ENCODE measurements at regions not wholly inside any gene's neighbourhood (a gene's known extent, or its start where the extent isn't known, plus 50 kb on each side); places are given as distances from the start of the nearest gene placed in this dataset.
"Not testable (repeated sequence)": the region's sequence is repeated elsewhere in the genome, so short reads cannot be mapped to it uniquely, and the experiment has no call there.

GRCh38 chrX:113988315-113988935 lies 595.5 kb upstream of the HTR2C start:
- H3K4me1 ChIP-seq (ENCODE audit: insufficient read depth, low read length, poor library complexity, severe bottlenecking); H2AFZ ChIP-seq (ENCODE audit: low read length); H3K9me2 ChIP-seq (replicated peaks; ENCODE audit: low read depth, low read length); H4K20me1 ChIP-seq (ENCODE audit: insufficient read depth, low read length, poor library complexity, severe bottlenecking); H3K36me3 ChIP-seq (ENCODE audit: insufficient read depth, low read length); H3K27me3 ChIP-seq (ENCODE audit: insufficient read depth, low read length, poor library complexity, severe bottlenecking); H3F3A ChIP-seq (ENCODE audit: low read depth); H3K9me3 ChIP-seq (ENCODE audit: insufficient read depth, low read depth, low read length); H3K4me3 ChIP-seq (ENCODE audit: low read length, poor library complexity, severe bottlenecking); H3K79me2 ChIP-seq (ENCODE audit: insufficient read depth, low read length); H3K4me2 ChIP-seq (ENCODE audit: low read depth, low read length, poor library complexity, severe bottlenecking); H3K9ac ChIP-seq (ENCODE audit: low read depth, low read length, poor library complexity, severe bottlenecking): not testable (repeated sequence)

GRCh38 chrX:113986427-113986826 lies 597.5 kb upstream of the HTR2C start:
- no peaks in the 10 kb centered on the region for H3K9me2 ChIP-seq (replicated peaks; ENCODE audit: low read depth, low read length)
- no peaks in the 10 kb centered on the region for H3K79me2 ChIP-seq (ENCODE audit: insufficient read depth, low read length)
- no peak overlapping the region for H3K4me2 ChIP-seq (ENCODE audit: low read depth, low read length, poor library complexity, severe bottlenecking)
- no peak overlapping the region for H2AFZ ChIP-seq (ENCODE audit: low read length)
- TF ChIP-seq EZH2phosphoT487 (IDR thresholded peaks at IDR 0.05; ENCODE audit: borderline replicate concordance) (no peak), CTCF (conservative IDR thresholded peaks at IDR 0.05; ENCODE audit: low read length) (no peak)
- H3K9ac ChIP-seq (ENCODE audit: low read depth, low read length, poor library complexity, severe bottlenecking), result no peak overlapping the region
- H3K4me3 ChIP-seq (ENCODE audit: low read length, poor library complexity, severe bottlenecking), result no peak overlapping the region
- H3F3A ChIP-seq (ENCODE audit: low read depth), result no peaks in the 10 kb centered on the region
- no peaks in the 10 kb centered on the region for H3K27me3 ChIP-seq (ENCODE audit: insufficient read depth, low read length, poor library complexity, severe bottlenecking)
- no peaks in the 10 kb centered on the region for H3K9me3 ChIP-seq (ENCODE audit: insufficient read depth, low read depth, low read length)
- no peaks in the 10 kb centered on the region for H4K20me1 ChIP-seq (ENCODE audit: insufficient read depth, low read length, poor library complexity, severe bottlenecking)
- no peaks in the 10 kb centered on the region for H3K4me1 ChIP-seq (ENCODE audit: insufficient read depth, low read length, poor library complexity, severe bottlenecking)
- H3K36me3 ChIP-seq (ENCODE audit: insufficient read depth, low read length), result no peaks in the 10 kb centered on the region

- no peak overlapping the region for H2AFZ ChIP-seq (ENCODE audit: low read length)
- no peaks in the 10 kb centered on the region for H3K27me3 ChIP-seq (ENCODE audit: insufficient read depth, low read length, poor library complexity, severe bottlenecking)
- no peaks in the 10 kb centered on the region for H3K9me2 ChIP-seq (replicated peaks; ENCODE audit: low read depth, low read length)
- H3K4me2 ChIP-seq (ENCODE audit: low read depth, low read length, poor library complexity, severe bottlenecking), result no peak overlapping the region
- H3K4me3 ChIP-seq (ENCODE audit: low read length, poor library complexity, severe bottlenecking), result no peak overlapping the region
- no peaks in the 10 kb centered on the region for H3F3A ChIP-seq (ENCODE audit: low read depth)
- H3K4me1 ChIP-seq (ENCODE audit: insufficient read depth, low read length, poor library complexity, severe bottlenecking), result no peaks in the 10 kb centered on the region
- no peak for TF ChIP-seq CTCF (conservative IDR thresholded peaks at IDR 0.05; ENCODE audit: low read length)
- TF ChIP-seq EZH2phosphoT487 (IDR thresholded peaks at IDR 0.05; ENCODE audit: borderline replicate concordance), result no peak
- H3K79me2 ChIP-seq (ENCODE audit: insufficient read depth, low read length), result no peaks in the 10 kb centered on the region
- no peaks in the 10 kb centered on the region for H3K36me3 ChIP-seq (ENCODE audit: insufficient read depth, low read length)
- H4K20me1 ChIP-seq (ENCODE audit: insufficient read depth, low read length, poor library complexity, severe bottlenecking), result no peaks in the 10 kb centered on the region
- no peaks in the 10 kb centered on the region for H3K9me3 ChIP-seq (ENCODE audit: insufficient read depth, low read depth, low read length)
- H3K9ac ChIP-seq (ENCODE audit: low read depth, low read length, poor library complexity, severe bottlenecking), result no peak overlapping the region
Observed at GRCh38 chrX:113982766-113983165, 601.1 kb upstream of the HTR2C start.

GRCh38 chrX:113980953-113981352 lies 602.9 kb upstream of the HTR2C start:
- no peaks in the 10 kb centered on the region for H3F3A ChIP-seq (ENCODE audit: low read depth)
- H3K4me2 ChIP-seq (ENCODE audit: low read depth, low read length, poor library complexity, severe bottlenecking), result no peak overlapping the region
- no peak overlapping the region for H3K4me3 ChIP-seq (ENCODE audit: low read length, poor library complexity, severe bottlenecking)
- H3K9ac ChIP-seq (ENCODE audit: low read depth, low read length, poor library complexity, severe bottlenecking), result no peak overlapping the region
- TF ChIP-seq EZH2phosphoT487 (IDR thresholded peaks at IDR 0.05; ENCODE audit: borderline replicate concordance), result no peak
- no peak for TF ChIP-seq CTCF (conservative IDR thresholded peaks at IDR 0.05; ENCODE audit: low read length)
- no peaks in the 10 kb centered on the region for H3K9me3 ChIP-seq (ENCODE audit: insufficient read depth, low read depth, low read length)
- no peaks in the 10 kb centered on the region for H3K4me1 ChIP-seq (ENCODE audit: insufficient read depth, low read length, poor library complexity, severe bottlenecking)
- H3K79me2 ChIP-seq (ENCODE audit: insufficient read depth, low read length), result no peaks in the 10 kb centered on the region
- no peaks in the 10 kb centered on the region for H3K9me2 ChIP-seq (replicated peaks; ENCODE audit: low read depth, low read length)
- H3K36me3 ChIP-seq (ENCODE audit: insufficient read depth, low read length), result no peaks in the 10 kb centered on the region
- no peaks in the 10 kb centered on the region for H4K20me1 ChIP-seq (ENCODE audit: insufficient read depth, low read length, poor library complexity, severe bottlenecking)
- H3K27me3 ChIP-seq (ENCODE audit: insufficient read depth, low read length, poor library complexity, severe bottlenecking), result no peaks in the 10 kb centered on the region
- H2AFZ ChIP-seq (ENCODE audit: low read length), result no peak overlapping the region
